ENCODE measurements at regions not wholly inside any gene's neighbourhood (a gene's known extent, or its start where the extent isn't known, plus 50 kb on each side); places are given as distances from the start of the nearest gene placed in this dataset.

DNA sequence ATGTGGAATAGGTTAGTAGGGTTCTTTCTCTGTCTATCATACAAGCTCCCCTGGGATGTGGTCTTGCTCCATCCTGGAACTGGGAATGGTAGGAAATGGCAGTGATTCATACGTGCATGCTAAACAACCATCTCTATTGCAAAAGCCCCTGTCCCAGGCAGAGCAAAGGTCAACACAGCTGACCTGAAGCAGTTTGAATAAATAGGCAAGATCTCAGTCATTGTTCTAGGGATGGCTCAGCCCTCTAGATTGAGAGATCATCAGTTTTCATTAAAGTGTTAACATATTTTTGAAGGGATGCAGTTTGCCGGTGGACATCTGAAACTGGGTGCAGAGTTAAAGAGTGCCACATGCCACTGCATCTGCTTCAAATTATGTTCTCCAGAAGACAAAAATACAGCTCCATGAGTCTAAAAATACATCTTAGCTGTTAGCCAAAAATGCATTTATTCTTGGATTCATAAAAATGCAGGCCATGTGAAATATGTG lies 224.1 kb downstream of the ESM1 start:
- TF ChIP-seq, protein P1, sequence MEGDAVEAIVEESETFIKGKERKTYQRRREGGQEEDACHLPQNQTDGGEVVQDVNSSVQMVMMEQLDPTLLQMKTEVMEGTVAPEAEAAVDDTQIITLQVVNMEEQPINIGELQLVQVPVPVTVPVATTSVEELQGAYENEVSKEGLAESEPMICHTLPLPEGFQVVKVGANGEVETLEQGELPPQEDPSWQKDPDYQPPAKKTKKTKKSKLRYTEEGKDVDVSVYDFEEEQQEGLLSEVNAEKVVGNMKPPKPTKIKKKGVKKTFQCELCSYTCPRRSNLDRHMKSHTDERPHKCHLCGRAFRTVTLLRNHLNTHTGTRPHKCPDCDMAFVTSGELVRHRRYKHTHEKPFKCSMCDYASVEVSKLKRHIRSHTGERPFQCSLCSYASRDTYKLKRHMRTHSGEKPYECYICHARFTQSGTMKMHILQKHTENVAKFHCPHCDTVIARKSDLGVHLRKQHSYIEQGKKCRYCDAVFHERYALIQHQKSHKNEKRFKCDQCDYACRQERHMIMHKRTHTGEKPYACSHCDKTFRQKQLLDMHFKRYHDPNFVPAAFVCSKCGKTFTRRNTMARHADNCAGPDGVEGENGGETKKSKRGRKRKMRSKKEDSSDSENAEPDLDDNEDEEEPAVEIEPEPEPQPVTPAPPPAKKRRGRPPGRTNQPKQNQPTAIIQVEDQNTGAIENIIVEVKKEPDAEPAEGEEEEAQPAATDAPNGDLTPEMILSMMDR (IDR thresholded peaks at IDR 0.05), result no peak
- no peak for TF ChIP-seq POLR2A (IDR thresholded peaks at IDR 0.05)
